ENCODE measurements at regions not wholly inside any gene's neighbourhood (a gene's known extent, or its start where the extent isn't known, plus 50 kb on each side); places are given as distances from the start of the nearest gene placed in this dataset.

DNA sequence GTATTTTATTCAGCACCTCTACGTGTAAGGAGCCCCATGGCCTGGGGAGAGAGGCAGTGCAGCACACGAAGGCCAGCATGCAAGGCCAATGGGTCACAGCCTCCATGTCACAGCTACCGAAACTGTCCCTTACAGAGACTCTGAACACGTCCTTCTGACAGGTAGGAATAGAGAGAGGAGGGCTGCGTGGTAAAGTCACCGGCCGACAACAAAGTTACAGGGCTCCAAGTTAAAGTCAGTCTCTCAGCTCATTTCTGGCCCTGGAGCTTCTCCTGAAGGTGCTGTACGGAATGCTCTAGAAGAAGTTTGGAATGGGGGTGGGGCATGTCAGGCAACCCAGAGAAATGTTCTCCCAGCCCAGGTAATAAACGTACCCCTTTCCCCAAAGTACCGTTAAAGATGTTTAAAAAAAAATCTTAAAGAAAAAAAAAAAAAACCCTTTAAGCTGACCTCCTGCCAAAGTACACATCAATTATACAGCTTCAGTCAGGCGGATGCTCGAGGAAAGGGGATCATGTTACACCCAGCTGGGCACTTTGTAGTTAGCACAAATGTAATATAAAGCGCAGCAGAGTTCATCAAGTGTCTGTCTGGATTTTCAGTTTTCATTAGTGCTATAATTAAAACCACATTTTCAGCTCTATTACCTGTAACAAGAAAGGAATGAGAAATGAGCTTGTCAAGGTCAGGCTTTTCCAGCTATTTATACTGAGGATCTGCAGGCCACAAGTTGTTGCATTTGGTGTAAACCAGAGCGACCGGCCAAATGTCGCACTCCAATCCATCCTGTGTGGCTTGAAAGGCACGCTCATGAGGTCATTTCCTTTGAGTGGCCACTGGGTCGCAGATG, 53.3 kb upstream of the CDKN3 start (continued):
- TF ChIP-seq, protein P1, sequence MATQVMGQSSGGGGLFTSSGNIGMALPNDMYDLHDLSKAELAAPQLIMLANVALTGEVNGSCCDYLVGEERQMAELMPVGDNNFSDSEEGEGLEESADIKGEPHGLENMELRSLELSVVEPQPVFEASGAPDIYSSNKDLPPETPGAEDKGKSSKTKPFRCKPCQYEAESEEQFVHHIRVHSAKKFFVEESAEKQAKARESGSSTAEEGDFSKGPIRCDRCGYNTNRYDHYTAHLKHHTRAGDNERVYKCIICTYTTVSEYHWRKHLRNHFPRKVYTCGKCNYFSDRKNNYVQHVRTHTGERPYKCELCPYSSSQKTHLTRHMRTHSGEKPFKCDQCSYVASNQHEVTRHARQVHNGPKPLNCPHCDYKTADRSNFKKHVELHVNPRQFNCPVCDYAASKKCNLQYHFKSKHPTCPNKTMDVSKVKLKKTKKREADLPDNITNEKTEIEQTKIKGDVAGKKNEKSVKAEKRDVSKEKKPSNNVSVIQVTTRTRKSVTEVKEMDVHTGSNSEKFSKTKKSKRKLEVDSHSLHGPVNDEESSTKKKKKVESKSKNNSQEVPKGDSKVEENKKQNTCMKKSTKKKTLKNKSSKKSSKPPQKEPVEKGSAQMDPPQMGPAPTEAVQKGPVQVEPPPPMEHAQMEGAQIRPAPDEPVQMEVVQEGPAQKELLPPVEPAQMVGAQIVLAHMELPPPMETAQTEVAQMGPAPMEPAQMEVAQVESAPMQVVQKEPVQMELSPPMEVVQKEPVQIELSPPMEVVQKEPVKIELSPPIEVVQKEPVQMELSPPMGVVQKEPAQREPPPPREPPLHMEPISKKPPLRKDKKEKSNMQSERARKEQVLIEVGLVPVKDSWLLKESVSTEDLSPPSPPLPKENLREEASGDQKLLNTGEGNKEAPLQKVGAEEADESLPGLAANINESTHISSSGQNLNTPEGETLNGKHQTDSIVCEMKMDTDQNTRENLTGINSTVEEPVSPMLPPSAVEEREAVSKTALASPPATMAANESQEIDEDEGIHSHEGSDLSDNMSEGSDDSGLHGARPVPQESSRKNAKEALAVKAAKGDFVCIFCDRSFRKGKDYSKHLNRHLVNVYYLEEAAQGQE (IDR thresholded peaks at IDR 0.05; ENCODE audit: low read depth, low read length) = no peak
- TF ChIP-seq MEF2A (IDR thresholded peaks at IDR 0.05; ENCODE audit: borderline replicate concordance, low read depth) (no peak), POLR2AphosphoS5 (IDR thresholded peaks at IDR 0.05; ENCODE audit: low read depth, low read length) (0 out of 2 replicates have a peak, but pooled peaks have one; percentile 13), JUND (IDR thresholded peaks at IDR 0.05) (no peak), TAF1 (IDR thresholded peaks at IDR 0.05; ENCODE audit: borderline replicate concordance, low read depth, low read length) (no peak), GABPA (IDR thresholded peaks at IDR 0.05; ENCODE audit: low read depth) (no peak), YY1 (IDR thresholded peaks at IDR 0.05; ENCODE audit: low read depth) (no peak), NFIC (IDR thresholded peaks at IDR 0.05; ENCODE audit: borderline replicate concordance) (0 out of 2 replicates have a peak, but pooled peaks have one; percentile 7), RAD21 (IDR thresholded peaks at IDR 0.05; ENCODE audit: low read length) (no peak; the same call in 1 of the 2 replicates), RFX5 (IDR thresholded peaks at IDR 0.05; ENCODE audit: low read length) (no peak)

DNA sequence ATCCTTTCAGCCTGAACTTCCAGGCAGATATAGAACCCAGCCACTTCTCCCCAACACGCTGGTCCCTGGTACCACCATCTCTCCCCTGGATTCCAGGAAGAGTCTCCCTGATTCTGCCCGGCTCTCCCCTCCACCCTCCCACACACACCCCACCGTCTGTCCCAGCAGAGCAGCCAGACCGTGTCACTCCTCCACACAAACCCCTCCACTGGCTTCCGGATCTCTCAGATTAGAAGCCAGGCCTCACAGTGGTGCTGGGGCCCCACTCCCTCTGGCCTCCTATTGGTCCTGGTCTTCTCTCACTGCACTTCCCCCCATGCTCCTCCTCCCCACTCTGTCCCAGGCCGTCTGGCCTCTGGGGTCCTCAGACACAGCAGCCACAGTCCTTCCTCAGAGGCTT, 52.4 kb upstream of the CDKN3 start:
- 76% methylated on average over 6 of the region's 6 CpGs for WGBS (ENCODE audit: low lambda C conversion rate)
- H3K9me2 ChIP-seq = no peaks in the 10 kb centered on the region
- H3K27me3 ChIP-seq (ENCODE audit: insufficient read depth) = no peaks in the 10 kb centered on the region
- no peak overlapping the region for H3K4me2 ChIP-seq
- CTCF ChIA-PET = interaction anchor here (0.6 to 1.0 kb wide), 2 partner anchors 343 to 804 kb away, joined by 3 to 4 read pairs; no protein-coding TSS in a partner anchor
- H3F3A ChIP-seq (replicated peaks; ENCODE audit: insufficient read depth) = no peaks in the 10 kb centered on the region
- no peaks in the 10 kb centered on the region for H3K9me3 ChIP-seq
- no peak for DNase-seq
- no peaks in the 10 kb centered on the region for H3K36me3 ChIP-seq (replicated peaks in 1 of 2; ENCODE audit: control insufficient read depth in 1 of 2, insufficient read depth in 2 of 2, low read length in 1 of 2)
- no peak overlapping the region for H3K4me3 ChIP-seq (ENCODE audit: low read depth in 2 of 2, low read length in 1 of 2)
- POLR2A ChIA-PET = no interaction called here
- peak overlapping the region in 1 of 2 experiments; percentile 48; a peak in 1 of 4 replicates for H3K27ac ChIP-seq (ENCODE audit: low read depth in 2 of 2, low read length in 1 of 2)
- peaks cover 3 to 21% of the 10 kb centered on the region in 2 experiments; a peak in 3 of 4 replicates for H3K4me1 ChIP-seq (ENCODE audit: control insufficient read depth in 1 of 2, insufficient read depth in 2 of 2, low read depth in 1 of 2, low read length in 1 of 2)
- H2AFZ ChIP-seq (ENCODE audit: low read depth) = no peak overlapping the region
- no peaks in the 10 kb centered on the region for H3K79me2 ChIP-seq (ENCODE audit: insufficient read depth)
- H4K20me1 ChIP-seq (ENCODE audit: insufficient read depth) = no peaks in the 10 kb centered on the region
- H3K9ac ChIP-seq = no peak overlapping the region
- TF ChIP-seq, protein P2, sequence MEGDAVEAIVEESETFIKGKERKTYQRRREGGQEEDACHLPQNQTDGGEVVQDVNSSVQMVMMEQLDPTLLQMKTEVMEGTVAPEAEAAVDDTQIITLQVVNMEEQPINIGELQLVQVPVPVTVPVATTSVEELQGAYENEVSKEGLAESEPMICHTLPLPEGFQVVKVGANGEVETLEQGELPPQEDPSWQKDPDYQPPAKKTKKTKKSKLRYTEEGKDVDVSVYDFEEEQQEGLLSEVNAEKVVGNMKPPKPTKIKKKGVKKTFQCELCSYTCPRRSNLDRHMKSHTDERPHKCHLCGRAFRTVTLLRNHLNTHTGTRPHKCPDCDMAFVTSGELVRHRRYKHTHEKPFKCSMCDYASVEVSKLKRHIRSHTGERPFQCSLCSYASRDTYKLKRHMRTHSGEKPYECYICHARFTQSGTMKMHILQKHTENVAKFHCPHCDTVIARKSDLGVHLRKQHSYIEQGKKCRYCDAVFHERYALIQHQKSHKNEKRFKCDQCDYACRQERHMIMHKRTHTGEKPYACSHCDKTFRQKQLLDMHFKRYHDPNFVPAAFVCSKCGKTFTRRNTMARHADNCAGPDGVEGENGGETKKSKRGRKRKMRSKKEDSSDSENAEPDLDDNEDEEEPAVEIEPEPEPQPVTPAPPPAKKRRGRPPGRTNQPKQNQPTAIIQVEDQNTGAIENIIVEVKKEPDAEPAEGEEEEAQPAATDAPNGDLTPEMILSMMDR (IDR thresholded peaks at IDR 0.05) = no peak
- TF ChIP-seq, protein P3, sequence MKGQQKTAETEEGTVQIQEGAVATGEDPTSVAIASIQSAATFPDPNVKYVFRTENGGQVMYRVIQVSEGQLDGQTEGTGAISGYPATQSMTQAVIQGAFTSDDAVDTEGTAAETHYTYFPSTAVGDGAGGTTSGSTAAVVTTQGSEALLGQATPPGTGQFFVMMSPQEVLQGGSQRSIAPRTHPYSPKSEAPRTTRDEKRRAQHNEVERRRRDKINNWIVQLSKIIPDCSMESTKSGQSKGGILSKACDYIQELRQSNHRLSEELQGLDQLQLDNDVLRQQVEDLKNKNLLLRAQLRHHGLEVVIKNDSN (IDR thresholded peaks at IDR 0.05; ENCODE audit: borderline replicate concordance, low read depth) = no peak
- TF ChIP-seq TCF12 (IDR thresholded peaks at IDR 0.05) = no peak
- TF ChIP-seq SMC3 (IDR thresholded peaks at IDR 0.05; ENCODE audit: low read depth, low read length) = no peak
- TF ChIP-seq GATA2 (CRISPR knock-in tag; IDR thresholded peaks at IDR 0.05) = no peak
- no peak for TF ChIP-seq RFX5 (IDR thresholded peaks at IDR 0.05; ENCODE audit: low read length)
- no peak for TF ChIP-seq TEAD4 (IDR thresholded peaks at IDR 0.05; ENCODE audit: borderline replicate concordance, insufficient read depth)
- no peak for TF ChIP-seq MEF2A (IDR thresholded peaks at IDR 0.05; ENCODE audit: borderline replicate concordance, low read depth)
- TF ChIP-seq RCOR1 (IDR thresholded peaks at IDR 0.05; ENCODE audit: low read length) = no peak
- no peak for TF ChIP-seq CHD2 (IDR thresholded peaks at IDR 0.05; ENCODE audit: low read length, partially characterized antibody)
- no peak for TF ChIP-seq FOXM1 (IDR thresholded peaks at IDR 0.05; ENCODE audit: low read depth)
- TF ChIP-seq TAF1 (IDR thresholded peaks at IDR 0.05; ENCODE audit: borderline replicate concordance, low read depth, low read length) = no peak
- TF ChIP-seq ELF1 (IDR thresholded peaks at IDR 0.05) = no peak
- TF ChIP-seq, protein P1 (IDR thresholded peaks at IDR 0.05; ENCODE audit: low read depth, low read length) = no peak
- TF ChIP-seq NFIC (IDR thresholded peaks at IDR 0.05; ENCODE audit: borderline replicate concordance) = no peak
- no peak for TF ChIP-seq YY1 (IDR thresholded peaks at IDR 0.05; ENCODE audit: low read depth)

Measured in SK-N-SH (cell line).